ENCODE measurements at regions not wholly inside any gene's neighbourhood (a gene's known extent, or its start where the extent isn't known, plus 50 kb on each side); places are given as distances from the start of the nearest gene placed in this dataset.

- DNase-seq (ENCODE audit: insufficient read length, low spot score): no peak
- TF ChIP-seq PAX5 (IDR thresholded peaks at IDR 0.05; ENCODE audit: insufficient read depth, low read length, severe bottlenecking) (no peak), POLR2A (IDR thresholded peaks at IDR 0.05; ENCODE audit: low read depth, low read length) (no peak), SPI1 (IDR thresholded peaks at IDR 0.05; ENCODE audit: low read depth, low read length) (no peak), POU2F2 (IDR thresholded peaks at IDR 0.05; ENCODE audit: low read depth, low read length) (no peak), TAF1 (IDR thresholded peaks at IDR 0.05; ENCODE audit: low read depth, low read length) (no peak), POLR2AphosphoS5 (IDR thresholded peaks at IDR 0.05; ENCODE audit: low read depth, low read length) (no peak)
- FAIRE-seq: no peak
Measured at GRCh38 chr2:198347946-198348345, 543.6 kb downstream of the PLCL1 start.

DNA sequence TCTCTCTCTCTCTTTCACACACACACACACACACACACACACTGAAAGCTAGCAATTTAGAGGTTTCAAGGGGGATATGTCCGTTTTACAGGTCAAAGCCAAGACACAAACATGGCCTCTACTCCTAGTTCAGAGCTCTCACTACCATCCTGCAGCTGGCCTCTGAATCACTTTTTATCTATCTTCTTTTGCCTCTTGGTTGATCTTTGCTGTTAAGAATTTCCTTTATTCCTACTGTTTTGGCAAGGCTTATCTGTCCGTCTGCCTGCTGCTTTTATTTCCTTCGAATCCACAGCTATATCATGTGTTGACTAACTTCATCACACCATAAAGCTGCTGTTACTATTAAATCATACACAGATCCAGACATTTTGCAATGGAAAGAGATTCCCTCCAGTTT is 543.0 kb downstream of the PLCL1 start:
- no peak for DNase-seq (ENCODE audit: insufficient read length, low spot score)
- no peak for FAIRE-seq
- TF ChIP-seq PAX5 (IDR thresholded peaks at IDR 0.05; ENCODE audit: insufficient read depth, low read length, severe bottlenecking) (no peak), SPI1 (IDR thresholded peaks at IDR 0.05; ENCODE audit: low read depth, low read length) (no peak), TAF1 (IDR thresholded peaks at IDR 0.05; ENCODE audit: low read depth, low read length) (no peak), POLR2A (IDR thresholded peaks at IDR 0.05; ENCODE audit: low read depth, low read length) (no peak), POU2F2 (IDR thresholded peaks at IDR 0.05; ENCODE audit: low read depth, low read length) (no peak), POLR2AphosphoS5 (IDR thresholded peaks at IDR 0.05; ENCODE audit: low read depth, low read length) (no peak)

DNA sequence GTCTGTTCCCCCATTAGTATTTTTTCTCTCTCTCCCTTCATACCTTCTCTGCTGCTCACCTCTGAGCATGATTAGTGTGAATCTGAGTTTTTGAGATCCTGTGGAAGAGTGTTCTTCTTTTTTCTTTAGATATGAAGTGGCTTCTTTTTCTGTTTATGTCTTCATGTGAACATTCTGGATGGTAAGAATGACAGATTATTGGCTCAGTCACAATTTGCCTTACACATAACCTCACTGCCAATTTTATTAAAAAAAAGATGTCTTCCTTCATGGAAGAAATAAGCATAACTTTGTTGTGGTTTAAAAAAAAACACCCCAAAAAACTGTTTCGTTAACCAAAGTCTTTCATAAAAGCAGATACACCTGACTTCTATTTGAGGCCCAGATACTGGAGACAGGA is 539.1 kb downstream of the PLCL1 start:
- DNase-seq (ENCODE audit: insufficient read length, low spot score): no peak
- FAIRE-seq: no peak
- TF ChIP-seq POLR2A (IDR thresholded peaks at IDR 0.05; ENCODE audit: low read depth, low read length): no peak
- no peak for TF ChIP-seq POU2F2 (IDR thresholded peaks at IDR 0.05; ENCODE audit: low read depth, low read length)
- TF ChIP-seq TAF1 (IDR thresholded peaks at IDR 0.05; ENCODE audit: low read depth, low read length): no peak
- no peak for TF ChIP-seq PAX5 (IDR thresholded peaks at IDR 0.05; ENCODE audit: insufficient read depth, low read length, severe bottlenecking)
- no peak for TF ChIP-seq POLR2AphosphoS5 (IDR thresholded peaks at IDR 0.05; ENCODE audit: low read depth, low read length)
- no peak for TF ChIP-seq SPI1 (IDR thresholded peaks at IDR 0.05; ENCODE audit: low read depth, low read length)

GRCh38 chr2:198340846-198341245 is 536.5 kb downstream of the PLCL1 start:
- TF ChIP-seq SPI1 (IDR thresholded peaks at IDR 0.05; ENCODE audit: low read depth, low read length) (no peak), POLR2AphosphoS5 (IDR thresholded peaks at IDR 0.05; ENCODE audit: low read depth, low read length) (no peak), PAX5 (IDR thresholded peaks at IDR 0.05; ENCODE audit: insufficient read depth, low read length, severe bottlenecking) (no peak), TAF1 (IDR thresholded peaks at IDR 0.05; ENCODE audit: low read depth, low read length) (no peak), POU2F2 (IDR thresholded peaks at IDR 0.05; ENCODE audit: low read depth, low read length) (no peak), POLR2A (IDR thresholded peaks at IDR 0.05; ENCODE audit: low read depth, low read length) (no peak)
- FAIRE-seq (no peak), DNase-seq (ENCODE audit: insufficient read length, low spot score) (no peak)

DNA sequence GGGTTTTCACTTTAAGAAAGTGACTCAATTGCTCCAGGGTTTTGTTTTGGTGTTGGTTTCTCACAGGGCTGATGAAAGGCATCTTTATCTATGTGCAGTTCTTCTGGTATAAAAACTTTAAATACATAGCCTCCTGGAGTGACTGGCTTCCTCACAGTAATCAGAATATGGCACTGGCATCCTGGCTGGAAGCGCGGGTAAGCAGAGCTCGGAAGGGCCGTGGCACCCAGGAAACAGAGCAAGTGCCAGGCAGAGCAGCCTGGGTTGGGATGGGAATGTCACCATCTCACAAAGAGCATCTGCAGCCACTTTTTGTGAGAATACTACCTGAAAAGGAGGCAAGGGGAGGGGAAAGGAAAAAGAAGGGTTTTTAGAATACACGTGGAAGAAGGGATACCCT is 534.7 kb downstream of the PLCL1 start:
- TF ChIP-seq POU2F2 (IDR thresholded peaks at IDR 0.05; ENCODE audit: low read depth, low read length) (no peak), TAF1 (IDR thresholded peaks at IDR 0.05; ENCODE audit: low read depth, low read length) (no peak), POLR2AphosphoS5 (IDR thresholded peaks at IDR 0.05; ENCODE audit: low read depth, low read length) (no peak), SPI1 (IDR thresholded peaks at IDR 0.05; ENCODE audit: low read depth, low read length) (no peak), POLR2A (IDR thresholded peaks at IDR 0.05; ENCODE audit: low read depth, low read length) (no peak), PAX5 (IDR thresholded peaks at IDR 0.05; ENCODE audit: insufficient read depth, low read length, severe bottlenecking) (no peak)
- FAIRE-seq: no peak
- DNase-seq (ENCODE audit: insufficient read length, low spot score): no peak

DNA sequence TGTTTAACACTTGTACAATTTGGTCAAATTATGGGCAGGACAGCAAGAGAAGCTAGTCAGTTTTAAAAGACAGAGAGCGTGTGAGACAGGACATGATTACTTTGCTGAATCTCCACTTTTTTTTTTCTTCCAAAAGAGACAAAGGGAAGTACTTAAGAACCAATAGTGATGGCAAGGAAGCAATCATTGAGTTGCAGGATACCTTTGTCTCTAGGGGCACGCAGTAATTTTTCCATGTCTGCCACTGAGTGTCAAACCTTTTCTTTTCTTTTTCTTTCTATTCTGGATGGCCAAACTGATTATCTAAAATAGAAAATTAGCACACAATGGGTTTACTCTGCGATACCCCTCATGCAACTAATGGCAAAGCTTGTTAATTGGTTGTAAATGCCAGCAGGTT is 533.0 kb downstream of the PLCL1 start:
- FAIRE-seq (no peak), DNase-seq (ENCODE audit: insufficient read length, low spot score) (no peak)
- TF ChIP-seq PAX5 (IDR thresholded peaks at IDR 0.05; ENCODE audit: insufficient read depth, low read length, severe bottlenecking) (no peak), POLR2AphosphoS5 (IDR thresholded peaks at IDR 0.05; ENCODE audit: low read depth, low read length) (no peak), SPI1 (IDR thresholded peaks at IDR 0.05; ENCODE audit: low read depth, low read length) (no peak), TAF1 (IDR thresholded peaks at IDR 0.05; ENCODE audit: low read depth, low read length) (no peak), POU2F2 (IDR thresholded peaks at IDR 0.05; ENCODE audit: low read depth, low read length) (no peak), POLR2A (IDR thresholded peaks at IDR 0.05; ENCODE audit: low read depth, low read length) (no peak)

- TF ChIP-seq POLR2A (IDR thresholded peaks at IDR 0.05; ENCODE audit: low read depth, low read length) (no peak), SPI1 (IDR thresholded peaks at IDR 0.05; ENCODE audit: low read depth, low read length) (no peak), POU2F2 (IDR thresholded peaks at IDR 0.05; ENCODE audit: low read depth, low read length) (no peak), PAX5 (IDR thresholded peaks at IDR 0.05; ENCODE audit: insufficient read depth, low read length, severe bottlenecking) (no peak), POLR2AphosphoS5 (IDR thresholded peaks at IDR 0.05; ENCODE audit: low read depth, low read length) (no peak), TAF1 (IDR thresholded peaks at IDR 0.05; ENCODE audit: low read depth, low read length) (no peak)
- DNase-seq (ENCODE audit: insufficient read length, low spot score): no peak
- no peak for FAIRE-seq
Measured at GRCh38 chr2:198328454-198328853, 524.1 kb downstream of the PLCL1 start.

- DNase-seq (ENCODE audit: insufficient read length, low spot score) (no peak), FAIRE-seq (no peak)
- TF ChIP-seq PAX5 (IDR thresholded peaks at IDR 0.05; ENCODE audit: insufficient read depth, low read length, severe bottlenecking) (no peak), SPI1 (IDR thresholded peaks at IDR 0.05; ENCODE audit: low read depth, low read length) (no peak), POLR2AphosphoS5 (IDR thresholded peaks at IDR 0.05; ENCODE audit: low read depth, low read length) (no peak), POU2F2 (IDR thresholded peaks at IDR 0.05; ENCODE audit: low read depth, low read length) (no peak), POLR2A (IDR thresholded peaks at IDR 0.05; ENCODE audit: low read depth, low read length) (no peak), TAF1 (IDR thresholded peaks at IDR 0.05; ENCODE audit: low read depth, low read length) (no peak)
Measured at GRCh38 chr2:198327526-198327925, 523.1 kb downstream of the PLCL1 start.

- FAIRE-seq (no peak), DNase-seq (ENCODE audit: insufficient read length, low spot score) (no peak)
- TF ChIP-seq SPI1 (IDR thresholded peaks at IDR 0.05; ENCODE audit: low read depth, low read length) (no peak), PAX5 (IDR thresholded peaks at IDR 0.05; ENCODE audit: insufficient read depth, low read length, severe bottlenecking) (no peak), POLR2A (IDR thresholded peaks at IDR 0.05; ENCODE audit: low read depth, low read length) (no peak), POU2F2 (IDR thresholded peaks at IDR 0.05; ENCODE audit: low read depth, low read length) (no peak), POLR2AphosphoS5 (IDR thresholded peaks at IDR 0.05; ENCODE audit: low read depth, low read length) (no peak), TAF1 (IDR thresholded peaks at IDR 0.05; ENCODE audit: low read depth, low read length) (no peak)
Measured at GRCh38 chr2:198326431-198326830, 522.0 kb downstream of the PLCL1 start.

GRCh38 chr2:198325359-198325758 is 521.0 kb downstream of the PLCL1 start:
- no peak for TF ChIP-seq POLR2AphosphoS5 (IDR thresholded peaks at IDR 0.05; ENCODE audit: low read depth, low read length)
- TF ChIP-seq TAF1 (IDR thresholded peaks at IDR 0.05; ENCODE audit: low read depth, low read length): no peak
- no peak for TF ChIP-seq POU2F2 (IDR thresholded peaks at IDR 0.05; ENCODE audit: low read depth, low read length)
- no peak for TF ChIP-seq POLR2A (IDR thresholded peaks at IDR 0.05; ENCODE audit: low read depth, low read length)
- TF ChIP-seq SPI1 (IDR thresholded peaks at IDR 0.05; ENCODE audit: low read depth, low read length): no peak
- TF ChIP-seq PAX5 (IDR thresholded peaks at IDR 0.05; ENCODE audit: insufficient read depth, low read length, severe bottlenecking): no peak
- FAIRE-seq: no peak
- no peak for DNase-seq (ENCODE audit: insufficient read length, low spot score)

All from GM12891 (cell line).